DOHH2 (cell line): ENCODE measurements at regions not wholly inside any gene's neighbourhood (a gene's known extent, or its start where the extent isn't known, plus 50 kb on each side); places are given as distances from the start of the nearest gene placed in this dataset.

Experiments
- H3F3A ChIP-seq: fragments of 200-600 bp; sonication (generic), shearing (Covaris generic); 2 replicates; pipeline ENCODE4 v1.6.0; 2016; ENCODE audit warnings: antibody characterized with exemption, mild to moderate bottlenecking; ENCODE audit not compliant: control insufficient read depth, insufficient read depth
- H3K27ac ChIP-seq: fragments of 200-600 bp; sonication (generic); 2 replicates; pipeline ENCODE4 v1.5.1; 2014; ENCODE audit warnings: low read depth, mild to moderate bottlenecking, low read length, moderate library complexity
- H3K27me3 ChIP-seq: fragments of 200-600 bp; sonication (generic); 2 replicates; pipeline ENCODE4 v1.6.1; 2014; ENCODE audit warnings: mild to moderate bottlenecking, low read length, mixed read lengths; ENCODE audit not compliant: control insufficient read depth
- H3K36me3 ChIP-seq: fragments of 200-600 bp; sonication (generic); 2 replicates; pipeline ENCODE4 v1.6.1; 2014; ENCODE audit warnings: mild to moderate bottlenecking, low read length, moderate library complexity, mixed read lengths; ENCODE audit not compliant: control insufficient read depth
- H3K4me1 ChIP-seq: fragments of 200-600 bp; sonication (generic); 2 replicates; pipeline ENCODE4 v1.6.1; 2014; ENCODE audit warnings: mild to moderate bottlenecking, low read length, mixed read lengths; ENCODE audit not compliant: control insufficient read depth
- H3K4me2 ChIP-seq: fragments of 200-600 bp; sonication (generic); 2 replicates; pipeline ENCODE4 v1.6.0; 2014; ENCODE audit warnings: mild to moderate bottlenecking, low read length, moderate library complexity
- H3K4me3 ChIP-seq: fragments of 200-600 bp; sonication (generic); 2 replicates; pipeline ENCODE4 v1.5.1; 2014; ENCODE audit warnings: mild to moderate bottlenecking, low read length, mixed read lengths
- H3K79me2 ChIP-seq: fragments of 200-600 bp; sonication (generic); 2 replicates; pipeline ENCODE4 v1.6.1; 2014; ENCODE audit warnings: mild to moderate bottlenecking, low read length, mixed read lengths; ENCODE audit not compliant: control insufficient read depth
- H3K9me2 ChIP-seq: fragments of 200-600 bp; sonication (generic); replicated peaks from 2 replicates; pipeline ENCODE4 v1.6.1; 2014; ENCODE audit warnings: mild to moderate bottlenecking, low read length, mixed read lengths; ENCODE audit not compliant: control insufficient read depth
- H3K9me3 ChIP-seq: fragments of 200-600 bp; sonication (generic); 2 replicates; pipeline ENCODE4 v1.6.1; 2014; ENCODE audit warnings: antibody characterized with exemption, low read length, mixed read lengths; ENCODE audit not compliant: control insufficient read depth, insufficient read depth
- H4K20me1 ChIP-seq: fragments of 200-600 bp; sonication (generic); 2 replicates; pipeline ENCODE4 v1.6.0; 2014; ENCODE audit warnings: low read depth, mild to moderate bottlenecking, antibody characterized with exemption, low read length, moderate library complexity; ENCODE audit not compliant: control insufficient read depth, insufficient read depth
- CTCF ChIP-seq: fragments of 200-600 bp; sonication (generic); IDR thresholded peaks from one replicate; pipeline ENCODE4 v1.5.1; 2014; ENCODE audit warnings: antibody characterized with exemption, mild to moderate bottlenecking, low read depth, low read length; ENCODE audit not compliant: poor library complexity, severe bottlenecking
- EZH2phosphoT487 ChIP-seq: fragments of 200-600 bp; sonication (generic); IDR thresholded peaks from 2 replicates; pipeline ENCODE4 v1.6.1; 2017; ENCODE audit warnings: borderline replicate concordance, mild to moderate bottlenecking, antibody characterized with exemption, low read length, moderate library complexity, mixed read lengths

- Histone ChIP-seq H3K9me2 (no peaks in the 10 kb centered on the region), H3K9me3 (no peaks in the 10 kb centered on the region), H3K36me3 (no peaks in the 10 kb centered on the region), H3K27ac (no peak overlapping the region), H3K4me2 (no peak overlapping the region), H3K27me3 (no peaks in the 10 kb centered on the region), H4K20me1 (no peaks in the 10 kb centered on the region), H3K4me3 (no peak overlapping the region), H3K4me1 (no peaks in the 10 kb centered on the region), H3F3A (no peaks in the 10 kb centered on the region), H3K79me2 (no peaks in the 10 kb centered on the region)
- TF ChIP-seq CTCF (no peak), EZH2phosphoT487 (no peak)
Observed at GRCh38 chr2:123915380-123915779, 109.7 kb upstream of the CNTNAP5 start.

GRCh38 chr2:123916051-123916450 lies 109.0 kb upstream of the CNTNAP5 start:
- Histone ChIP-seq H3K27me3 (no peaks in the 10 kb centered on the region), H3K4me3 (no peak overlapping the region), H3F3A (no peaks in the 10 kb centered on the region), H3K4me2 (no peak overlapping the region), H3K9me2 (no peaks in the 10 kb centered on the region), H3K9me3 (no peaks in the 10 kb centered on the region), H3K36me3 (no peaks in the 10 kb centered on the region), H3K4me1 (no peaks in the 10 kb centered on the region), H4K20me1 (no peaks in the 10 kb centered on the region), H3K27ac (no peak overlapping the region), H3K79me2 (no peaks in the 10 kb centered on the region)
- TF ChIP-seq EZH2phosphoT487: no peak
- no peak for TF ChIP-seq CTCF

GRCh38 chr2:123916531-123916930 lies 108.6 kb upstream of the CNTNAP5 start:
- H3K79me2 ChIP-seq: no peaks in the 10 kb centered on the region
- TF ChIP-seq CTCF (no peak), EZH2phosphoT487 (no peak)
- no peak overlapping the region for H3K4me2 ChIP-seq
- H3K4me3 ChIP-seq: no peak overlapping the region
- no peaks in the 10 kb centered on the region for H4K20me1 ChIP-seq
- no peak overlapping the region for H3K27ac ChIP-seq
- no peaks in the 10 kb centered on the region for H3K27me3 ChIP-seq
- no peaks in the 10 kb centered on the region for H3F3A ChIP-seq
- H3K9me3 ChIP-seq: no peaks in the 10 kb centered on the region
- H3K4me1 ChIP-seq: no peaks in the 10 kb centered on the region
- H3K9me2 ChIP-seq: no peaks in the 10 kb centered on the region
- H3K36me3 ChIP-seq: no peaks in the 10 kb centered on the region

- Histone ChIP-seq H4K20me1 (no peaks in the 10 kb centered on the region), H3K27ac (no peak overlapping the region), H3K36me3 (no peaks in the 10 kb centered on the region), H3K9me3 (no peaks in the 10 kb centered on the region), H3K4me3 (no peak overlapping the region), H3F3A (no peaks in the 10 kb centered on the region), H3K9me2 (no peaks in the 10 kb centered on the region), H3K27me3 (no peaks in the 10 kb centered on the region), H3K4me1 (no peaks in the 10 kb centered on the region), H3K79me2 (no peaks in the 10 kb centered on the region), H3K4me2 (no peak overlapping the region)
- no peak for TF ChIP-seq CTCF
- TF ChIP-seq EZH2phosphoT487: no peak
Observed at GRCh38 chr2:123917241-123917640, 107.8 kb upstream of the CNTNAP5 start.
